Smooth muscle cell (in vitro differentiated cells): ENCODE measurements at regions not wholly inside any gene's neighbourhood (a gene's known extent, or its start where the extent isn't known, plus 50 kb on each side); places are given as distances from the start of the nearest gene placed in this dataset.

Experiments used
- DNase-seq: peaks from one replicate; lab custom pipeline; 2025; ENCODE audit not compliant: unreplicated experiment; lab: John Stamatoyannopoulos, UW
- H2AFZ ChIP-seq: fragments of 200-600 bp; sonication (generic); 2 replicates; pipeline ENCODE4 v1.6.0; 2016; ENCODE audit warnings: antibody characterized with exemption, low read depth, mild to moderate bottlenecking
- H3F3A ChIP-seq: fragments of 200-600 bp; sonication (generic); 2 replicates; pipeline ENCODE4 v1.6.0; 2017; ENCODE audit warnings: antibody characterized with exemption, low read depth
- H3K27ac ChIP-seq: fragments of 200-600 bp; sonication (generic); 2 replicates; pipeline ENCODE4 v1.5.1; 2016; ENCODE audit warnings: low read depth, mild to moderate bottlenecking
- H3K27me3 ChIP-seq: fragments of 200-600 bp; sonication (generic); 2 replicates; pipeline ENCODE4 v1.6.1; 2016; ENCODE audit warnings: low read depth, mild to moderate bottlenecking
- H3K36me3 ChIP-seq: fragments of 200-600 bp; sonication (generic); 2 replicates; pipeline ENCODE4 v1.5.1; 2016; ENCODE audit warnings: low read depth
- H3K4me1 ChIP-seq: fragments of 200-600 bp; sonication (generic); 2 replicates; pipeline ENCODE4 v1.5.1; 2016; ENCODE audit warnings: low read depth
- H3K4me2 ChIP-seq: fragments of 200-600 bp; sonication (generic); 2 replicates; pipeline ENCODE4 v1.6.0; 2016; ENCODE audit warnings: mild to moderate bottlenecking
- H3K4me3 ChIP-seq: fragments of 200-600 bp; sonication (generic); 2 replicates; pipeline ENCODE4 v1.5.1; 2016; ENCODE audit warnings: mild to moderate bottlenecking
- H3K79me2 ChIP-seq: fragments of 200-600 bp; sonication (generic); 2 replicates; pipeline ENCODE4 v1.6.0; 2016; ENCODE audit warnings: low read depth, mild to moderate bottlenecking
- H3K9ac ChIP-seq: fragments of 200-600 bp; sonication (generic); 2 replicates; pipeline ENCODE4 v1.6.0; 2016; ENCODE audit warnings: low read depth
- H3K9me3 ChIP-seq: fragments of 200-600 bp; sonication (generic); replicated peaks from 2 replicates; pipeline ENCODE4 v1.5.1; 2016; ENCODE audit warnings: low read depth
- H4K20me1 ChIP-seq: fragments of 200-600 bp; sonication (generic); 2 replicates; pipeline ENCODE4 v1.6.0; 2016; ENCODE audit warnings: low read depth
- WGBS: methylation state at CpG from one replicate; pipeline ENCODE4 v1.1.7; 2016; ENCODE audit warnings: low lambda C conversion rate; 5-methylcytosine and 5-hydroxymethylcytosine counted together
- TF ChIP-seq, protein P1 (sequence below): fragments of 200-600 bp; sonication (generic); IDR thresholded peaks from 2 replicates; pipeline ENCODE4 v1.5.1; 2017; ENCODE audit warnings: borderline replicate concordance, mild to moderate bottlenecking, antibody characterized with exemption; ENCODE audit not compliant: insufficient read depth, poor library complexity, severe bottlenecking

- Histone ChIP-seq H3K9me3 (no peaks in the 10 kb centered on the region), H3K4me3 (no peak overlapping the region), H2AFZ (no peak overlapping the region), H3K36me3 (no peaks in the 10 kb centered on the region), H3K27me3 (no peaks in the 10 kb centered on the region), H3K27ac (no peak overlapping the region), H3K79me2 (no peaks in the 10 kb centered on the region), H3K4me2 (no peak overlapping the region), H3K9ac (no peak overlapping the region), H4K20me1 (no peaks in the 10 kb centered on the region), H3F3A (no peaks in the 10 kb centered on the region), H3K4me1 (no peaks in the 10 kb centered on the region)
- 100% methylated on average over 1 of the region's 1 CpG for WGBS
- no peak for DNase-seq
- TF ChIP-seq, protein P1, sequence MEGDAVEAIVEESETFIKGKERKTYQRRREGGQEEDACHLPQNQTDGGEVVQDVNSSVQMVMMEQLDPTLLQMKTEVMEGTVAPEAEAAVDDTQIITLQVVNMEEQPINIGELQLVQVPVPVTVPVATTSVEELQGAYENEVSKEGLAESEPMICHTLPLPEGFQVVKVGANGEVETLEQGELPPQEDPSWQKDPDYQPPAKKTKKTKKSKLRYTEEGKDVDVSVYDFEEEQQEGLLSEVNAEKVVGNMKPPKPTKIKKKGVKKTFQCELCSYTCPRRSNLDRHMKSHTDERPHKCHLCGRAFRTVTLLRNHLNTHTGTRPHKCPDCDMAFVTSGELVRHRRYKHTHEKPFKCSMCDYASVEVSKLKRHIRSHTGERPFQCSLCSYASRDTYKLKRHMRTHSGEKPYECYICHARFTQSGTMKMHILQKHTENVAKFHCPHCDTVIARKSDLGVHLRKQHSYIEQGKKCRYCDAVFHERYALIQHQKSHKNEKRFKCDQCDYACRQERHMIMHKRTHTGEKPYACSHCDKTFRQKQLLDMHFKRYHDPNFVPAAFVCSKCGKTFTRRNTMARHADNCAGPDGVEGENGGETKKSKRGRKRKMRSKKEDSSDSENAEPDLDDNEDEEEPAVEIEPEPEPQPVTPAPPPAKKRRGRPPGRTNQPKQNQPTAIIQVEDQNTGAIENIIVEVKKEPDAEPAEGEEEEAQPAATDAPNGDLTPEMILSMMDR, result no peak
Measured at GRCh38 chr6:165263-165662, 127.0 kb upstream of the DUSP22 start.

DNA sequence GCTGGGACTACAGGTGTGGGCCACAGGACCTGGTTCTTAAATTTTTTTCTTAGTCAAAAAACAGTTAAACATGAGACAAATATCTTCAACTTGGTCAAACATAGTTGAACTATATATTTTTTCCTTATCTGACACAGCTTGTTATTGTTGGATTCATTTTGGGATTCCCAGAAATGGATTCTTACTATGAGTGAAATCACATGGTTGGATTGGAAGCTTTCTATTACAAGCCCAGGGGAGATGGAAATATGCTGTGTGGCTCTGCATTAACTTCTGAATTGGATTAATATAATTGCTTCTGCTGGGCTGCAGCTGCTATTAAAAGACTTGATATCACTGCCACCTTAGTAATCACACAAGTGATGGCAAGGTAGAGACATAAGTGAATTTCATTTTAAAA lies 126.4 kb upstream of the DUSP22 start:
- no peaks in the 10 kb centered on the region for H3F3A ChIP-seq
- H3K4me3 ChIP-seq, result no peak overlapping the region
- no peaks in the 10 kb centered on the region for H3K79me2 ChIP-seq
- H3K27me3 ChIP-seq, result no peaks in the 10 kb centered on the region
- H3K4me2 ChIP-seq, result no peak overlapping the region
- H3K9ac ChIP-seq, result no peak overlapping the region
- H3K9me3 ChIP-seq, result no peaks in the 10 kb centered on the region
- H2AFZ ChIP-seq, result no peak overlapping the region
- H3K27ac ChIP-seq, result no peak overlapping the region
- no peaks in the 10 kb centered on the region for H4K20me1 ChIP-seq
- H3K4me1 ChIP-seq, result no peaks in the 10 kb centered on the region
- no peaks in the 10 kb centered on the region for H3K36me3 ChIP-seq
- DNase-seq, result no peak
- TF ChIP-seq, protein P1, result no peak

GRCh38 chr6:168865-169455 lies 123.3 kb upstream of the DUSP22 start:
- TF ChIP-seq, protein P1, result peak; percentile 72
- WGBS, result 33% methylated on average over 3 of the region's 3 CpGs

GRCh38 chr6:174036-174435 lies 118.3 kb upstream of the DUSP22 start:
- WGBS, result 100% methylated on average over 1 of the region's 1 CpG
- no peak overlapping the region for H2AFZ ChIP-seq
- no peaks in the 10 kb centered on the region for H4K20me1 ChIP-seq
- no peaks in the 10 kb centered on the region for H3K4me1 ChIP-seq
- H3K27me3 ChIP-seq, result no peaks in the 10 kb centered on the region
- H3K27ac ChIP-seq, result no peak overlapping the region
- no peaks in the 10 kb centered on the region for H3K79me2 ChIP-seq
- H3K36me3 ChIP-seq, result no peaks in the 10 kb centered on the region
- no peak overlapping the region for H3K4me3 ChIP-seq
- H3K4me2 ChIP-seq, result no peak overlapping the region
- H3K9me3 ChIP-seq, result no peaks in the 10 kb centered on the region
- DNase-seq, result no peak
- TF ChIP-seq, protein P1, result no peak
- no peaks in the 10 kb centered on the region for H3F3A ChIP-seq
- no peak overlapping the region for H3K9ac ChIP-seq

More at GRCh38 chr6:168865-169455, 123.3 kb upstream of the DUSP22 start:
- no peaks in the 10 kb centered on the region for H3K79me2 ChIP-seq
- no peaks in the 10 kb centered on the region for H3K4me1 ChIP-seq
- no peak for DNase-seq
- H3K4me3 ChIP-seq, result no peak overlapping the region
- no peak overlapping the region for H3K27ac ChIP-seq
- no peaks in the 10 kb centered on the region for H4K20me1 ChIP-seq
- H3K36me3 ChIP-seq, result no peaks in the 10 kb centered on the region
- no peak overlapping the region for H2AFZ ChIP-seq
- no peak overlapping the region for H3K9ac ChIP-seq
- no peaks in the 10 kb centered on the region for H3K27me3 ChIP-seq
- no peak overlapping the region for H3K4me2 ChIP-seq
- H3K9me3 ChIP-seq, result no peaks in the 10 kb centered on the region
- H3F3A ChIP-seq, result no peaks in the 10 kb centered on the region
